Breast epithelium (tissue), 4 donors: ENCODE measurements at regions not wholly inside any gene's neighbourhood (a gene's known extent, or its start where the extent isn't known, plus 50 kb on each side); places are given as distances from the start of the nearest gene placed in this dataset.

Experiments used
- DNase-seq, 2 donors: peaks; one replicate each; pipeline ENCODE4 v3.0.0-alpha.2; 2019; ENCODE audit warnings: low spot score in 2 of 2
- H3K27ac ChIP-seq, 2 donors: fragments of 200-600 bp; sonication (generic) in 1 of 2; one replicate each; pipeline ENCODE4 v1.5.1; 2016 to 2019; ENCODE audit warnings: mild to moderate bottlenecking in 1 of 2
- H3K27me3 ChIP-seq, 2 donors: fragments of 200-600 bp; sonication (generic) in 1 of 2; one replicate each; pipeline versions ENCODE4 v1.5.1 to v1.6.0; 2017 to 2019; ENCODE audit warnings: control low read depth in 1 of 2, mild to moderate bottlenecking in 1 of 2
- H3K36me3 ChIP-seq: fragments of 200-600 bp; one replicate; pipeline ENCODE4 v1.5.1; 2019
- H3K4me1 ChIP-seq, 2 donors: fragments of 200-600 bp; sonication (generic); one replicate each; pipeline ENCODE4 v1.5.1; 2016 to 2019; ENCODE audit warnings: control low read depth in 1 of 2
- H3K4me3 ChIP-seq, 3 donors: fragments of 200-600 bp; sonication (generic); 1 replicate in 2 of 3; 2 replicates in 1 of 3; pipeline ENCODE4 v1.5.1; 2016 to 2019; ENCODE audit warnings: mild to moderate bottlenecking in 3 of 3, moderate library complexity in 2 of 3
- H3K9me3 ChIP-seq, 2 donors: fragments of 200-600 bp; sonication (generic) in 1 of 2; one replicate each; pipeline ENCODE4 v1.5.1; 2016 to 2019; ENCODE audit warnings: control low read depth in 1 of 2
- POLR2A ChIP-seq: fragments of 450-650 bp; IDR thresholded peaks from one replicate; pipeline ENCODE4 v1.6.1; 2016; ENCODE audit warnings: antibody characterized with exemption, mild to moderate bottlenecking, moderate library complexity
- POLR2AphosphoS5 ChIP-seq, 3 donors: sonication (generic); formaldehyde crosslinking; IDR thresholded peaks; one replicate each; pipeline ENCODE4 v1.6.1; 2017; ENCODE audit warnings: antibody characterized with exemption in 3 of 3
- intact Hi-C: fragments of 100-400 bp; cut with DNase I; formaldehyde crosslinking; loops from one replicate; pipeline ENCODE4 v1.15.1; 2023; ENCODE audit warnings: low total_unique reads
- TF ChIP-seq, protein P1 (sequence below), 3 donors: fragments of 450-650 bp; IDR thresholded peaks; one replicate each; pipeline ENCODE4 v1.5.1; 2016 to 2017; ENCODE audit warnings: antibody characterized with exemption in 3 of 3, mild to moderate bottlenecking in 3 of 3, moderate library complexity in 3 of 3

GRCh38 chr2:224110811-224111210 lies 71.7 kb upstream of the SERPINE2 start:
- no peak overlapping the region for H3K27ac ChIP-seq
- intact Hi-C loops = no loop called here
- no peaks in the 10 kb centered on the region for H3K9me3 ChIP-seq
- DNase-seq = no peak
- H3K27me3 ChIP-seq = no peaks in the 10 kb centered on the region
- no peak overlapping the region for H3K4me3 ChIP-seq
- H3K4me1 ChIP-seq = no peaks in the 10 kb centered on the region
- H3K36me3 ChIP-seq = no peaks in the 10 kb centered on the region
- TF ChIP-seq, protein P1, sequence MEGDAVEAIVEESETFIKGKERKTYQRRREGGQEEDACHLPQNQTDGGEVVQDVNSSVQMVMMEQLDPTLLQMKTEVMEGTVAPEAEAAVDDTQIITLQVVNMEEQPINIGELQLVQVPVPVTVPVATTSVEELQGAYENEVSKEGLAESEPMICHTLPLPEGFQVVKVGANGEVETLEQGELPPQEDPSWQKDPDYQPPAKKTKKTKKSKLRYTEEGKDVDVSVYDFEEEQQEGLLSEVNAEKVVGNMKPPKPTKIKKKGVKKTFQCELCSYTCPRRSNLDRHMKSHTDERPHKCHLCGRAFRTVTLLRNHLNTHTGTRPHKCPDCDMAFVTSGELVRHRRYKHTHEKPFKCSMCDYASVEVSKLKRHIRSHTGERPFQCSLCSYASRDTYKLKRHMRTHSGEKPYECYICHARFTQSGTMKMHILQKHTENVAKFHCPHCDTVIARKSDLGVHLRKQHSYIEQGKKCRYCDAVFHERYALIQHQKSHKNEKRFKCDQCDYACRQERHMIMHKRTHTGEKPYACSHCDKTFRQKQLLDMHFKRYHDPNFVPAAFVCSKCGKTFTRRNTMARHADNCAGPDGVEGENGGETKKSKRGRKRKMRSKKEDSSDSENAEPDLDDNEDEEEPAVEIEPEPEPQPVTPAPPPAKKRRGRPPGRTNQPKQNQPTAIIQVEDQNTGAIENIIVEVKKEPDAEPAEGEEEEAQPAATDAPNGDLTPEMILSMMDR (IDR thresholded peaks at IDR 0.05) = no peak
- TF ChIP-seq POLR2A = no peak

DNA sequence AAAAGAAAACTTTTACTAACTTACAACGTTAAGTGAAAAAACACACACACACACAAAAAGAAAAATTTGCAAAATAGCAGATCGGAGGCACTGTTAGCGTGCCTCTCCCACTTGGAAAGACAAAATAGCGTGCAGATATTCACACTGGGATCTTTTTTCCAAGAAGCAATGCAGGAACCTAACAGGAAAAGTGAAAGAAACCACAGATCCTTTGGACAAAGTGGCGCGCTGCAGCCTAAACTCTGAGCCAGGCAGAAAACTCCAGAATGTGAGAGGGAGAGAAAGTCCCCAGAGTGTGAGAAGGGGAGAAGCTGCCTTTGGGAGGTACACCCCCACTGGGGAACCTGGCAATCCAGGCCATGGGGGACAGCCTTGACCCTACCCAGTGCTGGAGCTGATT lies 70.7 kb upstream of the SERPINE2 start:
- Histone ChIP-seq H3K27me3 (no peaks in the 10 kb centered on the region), H3K36me3 (no peaks in the 10 kb centered on the region), H3K27ac (no peak overlapping the region), H3K4me1 (no peaks in the 10 kb centered on the region), H3K9me3 (no peaks in the 10 kb centered on the region), H3K4me3 (no peak overlapping the region)
- intact Hi-C loops = no loop called here
- TF ChIP-seq, protein P1 (IDR thresholded peaks at IDR 0.05) = no peak
- TF ChIP-seq POLR2AphosphoS5 (IDR thresholded peaks at IDR 0.05) (no peak), POLR2A (no peak)
- DNase-seq = no peak

- no peak for DNase-seq
- intact Hi-C loops = no loop called here
- Histone ChIP-seq H3K27ac (no peak overlapping the region), H3K9me3 (no peaks in the 10 kb centered on the region), H3K4me3 (no peak overlapping the region), H3K27me3 (no peaks in the 10 kb centered on the region), H3K36me3 (no peaks in the 10 kb centered on the region), H3K4me1 (no peaks in the 10 kb centered on the region)
- TF ChIP-seq, protein P1 (IDR thresholded peaks at IDR 0.05) = no peak
- TF ChIP-seq POLR2A = no peak
- no peak for TF ChIP-seq POLR2AphosphoS5 (IDR thresholded peaks at IDR 0.05)
These were observed 67.7 kb upstream of the SERPINE2 start for GRCh38 chr2:224106794-224107193.

- DNase-seq = no peak
- Histone ChIP-seq H3K36me3 (no peaks in the 10 kb centered on the region), H3K9me3 (no peaks in the 10 kb centered on the region), H3K27me3 (no peaks in the 10 kb centered on the region), H3K4me1 (no peaks in the 10 kb centered on the region), H3K27ac (no peak overlapping the region), H3K4me3 (no peak overlapping the region)
- intact Hi-C loops = no loop called here
- TF ChIP-seq POLR2AphosphoS5 (IDR thresholded peaks at IDR 0.05) = no peak
- TF ChIP-seq, protein P1 (IDR thresholded peaks at IDR 0.05) = no peak
- no peak for TF ChIP-seq POLR2A
These were observed 65.7 kb upstream of the SERPINE2 start for GRCh38 chr2:224104668-224105386.

DNA sequence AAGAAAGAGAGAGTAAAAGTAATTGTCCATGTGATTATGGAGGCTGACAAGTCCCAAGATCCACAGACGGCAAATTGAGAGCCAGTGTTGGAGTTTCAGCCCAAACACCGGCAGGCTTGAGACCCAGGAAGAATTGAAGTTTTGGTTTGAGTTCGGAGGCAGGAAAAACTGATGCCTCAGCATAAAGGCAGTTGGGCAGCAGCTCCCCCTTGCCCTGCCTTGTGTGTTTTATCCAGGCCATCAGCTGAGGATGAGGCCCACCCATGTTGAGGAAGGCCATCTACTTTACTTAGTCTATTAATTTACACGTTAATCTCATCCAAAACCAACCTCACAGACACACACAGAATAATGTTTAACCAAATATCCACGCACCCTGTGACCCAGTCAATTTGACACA lies 64.6 kb upstream of the SERPINE2 start:
- Histone ChIP-seq H3K27ac (no peak overlapping the region), H3K9me3 (no peaks in the 10 kb centered on the region), H3K4me3 (no peak overlapping the region), H3K36me3 (no peaks in the 10 kb centered on the region), H3K4me1 (no peaks in the 10 kb centered on the region), H3K27me3 (no peaks in the 10 kb centered on the region)
- intact Hi-C loops = no loop called here
- TF ChIP-seq POLR2A (no peak), POLR2AphosphoS5 (IDR thresholded peaks at IDR 0.05) (no peak)
- TF ChIP-seq, protein P1 (IDR thresholded peaks at IDR 0.05) = no peak
- no peak for DNase-seq
